AG09319 (cell line): ENCODE measurements at regions not wholly inside any gene's neighbourhood (a gene's known extent, or its start where the extent isn't known, plus 50 kb on each side); places are given as distances from the start of the nearest gene placed in this dataset.

ENCODE experiments used
- DNase-seq: peaks from one replicate; pipeline ENCODE4 v3.0.0-alpha.2; 2010; ENCODE audit warnings: low read depth; ENCODE audit errors: extremely low read depth
- CTCF ChIP-seq: IDR thresholded peaks from 2 replicates; pipeline ENCODE4 v1.5.1; 2011; ENCODE audit warnings: low read depth, mild to moderate bottlenecking, inconsistent platforms, low read length, moderate library complexity

GRCh38 chr13:104181526-104182231, 1115.5 kb upstream of the SLC10A2 start:
- no peak for TF ChIP-seq CTCF
- DNase-seq: no peak

- no peak for TF ChIP-seq CTCF
- no peak for DNase-seq
Observed at GRCh38 chr13:104170980-104171555, 1104.9 kb upstream of the SLC10A2 start.

- TF ChIP-seq CTCF: no peak
- DNase-seq: no peak
Observed at GRCh38 chr13:104163866-104164630, 1097.8 kb upstream of the SLC10A2 start.

GRCh38 chr13:104160536-104160935, 1094.3 kb upstream of the SLC10A2 start:
- DNase-seq: no peak
- TF ChIP-seq CTCF: no peak

GRCh38 chr13:104143760-104144416, 1077.7 kb upstream of the SLC10A2 start:
- no peak for DNase-seq
- TF ChIP-seq CTCF: no peak

GRCh38 chr13:104140552-104140951, 1074.3 kb upstream of the SLC10A2 start:
- no peak for TF ChIP-seq CTCF
- DNase-seq: no peak

GRCh38 chr13:104137416-104137815, 1071.2 kb upstream of the SLC10A2 start:
- no peak for TF ChIP-seq CTCF
- no peak for DNase-seq
